GM19463 (cell line): ENCODE measurements at regions not wholly inside any gene's neighbourhood (a gene's known extent, or its start where the extent isn't known, plus 50 kb on each side); places are given as distances from the start of the nearest gene placed in this dataset.
"Not testable (repeated sequence)": the region's sequence is repeated elsewhere in the genome, so short reads cannot be mapped to it uniquely, and the experiment has no call there.

Source experiments
- ATAC-seq: cut with Tn5 transposase; IDR thresholded peaks from one replicate; pipeline ENCODE4 v1.9.1; 2021; ENCODE audit warnings: mild to moderate bottlenecking, moderate library complexity; ENCODE audit not compliant: unreplicated experiment

DNA sequence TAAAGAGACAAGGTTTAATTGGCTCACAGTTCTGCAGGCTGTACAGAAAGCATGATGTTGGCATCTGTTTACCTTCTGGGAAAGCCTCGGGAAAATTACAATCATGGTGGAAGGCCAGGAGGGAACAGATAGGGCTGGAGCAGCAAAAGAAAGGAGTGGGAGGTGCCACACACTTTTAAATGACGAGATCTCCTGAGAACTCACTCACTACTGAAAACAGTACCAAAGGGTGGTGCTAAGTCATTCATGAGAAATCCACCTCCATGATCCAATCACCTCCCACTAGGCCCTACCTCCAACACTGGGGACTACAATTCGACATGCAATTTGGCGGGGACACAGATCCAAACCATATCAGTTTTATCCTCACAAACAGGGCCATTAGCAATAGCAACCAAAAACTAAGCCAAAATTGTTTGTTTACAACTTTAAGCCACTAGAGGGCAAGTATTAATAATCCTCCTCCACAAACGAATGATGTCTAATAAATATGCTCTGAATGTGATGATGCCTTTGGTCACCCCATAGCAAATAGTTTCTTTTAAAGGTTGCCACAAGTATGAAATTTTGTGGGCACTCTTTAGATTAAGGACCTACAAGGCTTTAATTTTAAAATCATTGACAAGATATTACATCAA lies 129.2 kb upstream of the NRBF2 start:
- ATAC-seq, result no peak

DNA sequence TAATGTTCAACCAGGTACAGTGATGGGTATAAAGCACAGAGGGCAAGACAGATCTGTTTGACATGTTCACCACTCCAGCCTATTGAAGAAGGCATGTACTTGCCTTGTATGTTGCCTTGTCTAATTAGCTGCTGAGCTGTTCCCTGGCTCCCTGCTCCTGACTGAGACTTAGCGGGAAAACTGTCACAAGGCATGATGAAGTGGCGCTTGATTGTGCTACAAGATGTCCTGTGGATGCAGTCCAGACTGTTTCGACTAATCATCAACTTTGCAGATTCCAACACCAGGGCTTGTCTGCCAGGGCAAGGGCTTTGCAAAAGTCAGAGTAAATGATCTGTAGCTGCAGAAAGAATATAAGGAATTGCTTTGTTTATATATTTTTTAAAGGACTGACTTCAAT lies 136.2 kb upstream of the NRBF2 start:
- ATAC-seq, result no peak

DNA sequence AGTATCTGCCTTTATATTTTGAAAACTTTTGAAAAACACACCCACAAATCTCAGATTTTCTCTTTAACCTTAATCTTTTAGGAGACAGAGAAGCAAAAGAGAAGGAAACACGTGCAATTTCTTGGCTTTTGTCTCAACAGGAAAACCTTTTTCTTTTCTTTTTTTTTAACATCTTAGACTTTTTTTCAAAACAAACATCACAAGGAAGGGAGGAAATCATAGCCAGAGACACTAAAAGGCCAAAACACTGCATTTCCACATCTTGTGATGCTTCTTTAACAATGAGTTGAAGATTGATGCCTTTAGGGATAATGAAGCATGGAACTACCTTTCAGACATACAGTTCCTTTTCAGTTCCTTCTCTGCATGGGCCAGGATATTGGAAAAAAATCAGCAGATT lies 136.6 kb upstream of the NRBF2 start:
- no peak for ATAC-seq

DNA sequence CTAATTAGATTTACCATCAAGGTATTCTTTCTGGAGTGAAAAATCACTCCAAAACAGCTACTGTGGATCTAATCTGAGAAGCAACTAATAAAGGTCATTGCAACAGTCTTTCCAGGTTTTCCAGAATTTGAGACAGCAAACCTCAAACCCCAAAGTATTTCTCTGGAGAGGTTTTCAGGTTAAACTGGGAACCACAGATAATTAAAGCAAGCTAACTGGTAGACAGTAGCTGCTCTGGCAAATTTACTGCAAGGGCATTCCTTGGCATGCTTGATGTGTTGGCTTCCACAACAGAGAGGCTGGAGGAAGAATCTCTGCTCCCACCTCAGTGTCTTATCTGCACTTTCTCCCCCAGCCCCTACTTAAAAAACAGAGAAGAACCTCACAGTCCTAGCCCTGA lies 140.0 kb upstream of the NRBF2 start:
- ATAC-seq, result no peak

DNA sequence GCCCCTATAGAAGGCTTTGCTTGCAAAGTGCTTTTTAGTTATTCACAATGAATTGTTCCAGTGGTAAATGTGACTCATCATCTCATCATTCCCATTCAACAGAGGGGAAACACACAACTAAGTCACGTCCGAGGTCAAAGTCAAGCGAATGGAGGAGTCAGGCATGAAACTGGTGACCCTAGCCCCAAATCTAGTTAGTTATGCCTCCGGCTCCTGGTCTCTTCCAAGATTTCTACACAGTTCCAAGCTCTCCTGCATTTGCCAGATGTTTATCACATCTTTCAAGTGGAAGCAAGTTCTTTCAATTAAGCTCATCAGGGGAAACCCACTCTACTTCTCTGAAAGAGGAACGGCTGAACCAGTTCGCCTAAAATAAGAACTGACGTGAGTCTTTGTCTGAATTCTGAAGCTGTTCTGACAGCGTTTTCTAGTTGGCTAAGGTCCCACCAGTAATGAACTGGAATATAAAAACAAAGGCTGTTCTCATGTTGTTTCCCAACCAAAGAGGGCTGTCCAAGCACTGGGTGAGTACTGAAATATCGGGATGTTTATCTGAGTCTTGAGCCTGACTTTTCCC lies 140.9 kb upstream of the NRBF2 start:
- peak; percentile 74 for ATAC-seq

DNA sequence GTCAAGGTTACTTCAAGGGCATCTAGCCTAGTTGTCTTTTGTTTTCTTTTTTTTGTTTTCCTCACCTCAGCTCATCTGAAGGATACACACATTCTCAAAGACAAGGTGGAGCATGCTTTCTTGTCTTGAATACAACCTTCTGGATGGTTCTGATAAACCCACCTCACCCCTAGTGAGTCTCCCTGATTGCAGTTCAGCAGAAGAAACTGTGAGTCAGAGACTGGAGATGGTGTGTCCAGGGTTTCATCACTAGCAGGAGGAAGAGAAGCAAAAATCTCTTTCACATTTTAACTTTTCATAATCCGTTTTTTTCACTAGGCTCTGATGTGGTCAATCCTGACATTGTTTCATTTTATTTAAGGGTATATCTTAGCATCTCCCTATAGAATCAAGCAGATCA lies 143.0 kb upstream of the NRBF2 start:
- ATAC-seq, result no peak

DNA sequence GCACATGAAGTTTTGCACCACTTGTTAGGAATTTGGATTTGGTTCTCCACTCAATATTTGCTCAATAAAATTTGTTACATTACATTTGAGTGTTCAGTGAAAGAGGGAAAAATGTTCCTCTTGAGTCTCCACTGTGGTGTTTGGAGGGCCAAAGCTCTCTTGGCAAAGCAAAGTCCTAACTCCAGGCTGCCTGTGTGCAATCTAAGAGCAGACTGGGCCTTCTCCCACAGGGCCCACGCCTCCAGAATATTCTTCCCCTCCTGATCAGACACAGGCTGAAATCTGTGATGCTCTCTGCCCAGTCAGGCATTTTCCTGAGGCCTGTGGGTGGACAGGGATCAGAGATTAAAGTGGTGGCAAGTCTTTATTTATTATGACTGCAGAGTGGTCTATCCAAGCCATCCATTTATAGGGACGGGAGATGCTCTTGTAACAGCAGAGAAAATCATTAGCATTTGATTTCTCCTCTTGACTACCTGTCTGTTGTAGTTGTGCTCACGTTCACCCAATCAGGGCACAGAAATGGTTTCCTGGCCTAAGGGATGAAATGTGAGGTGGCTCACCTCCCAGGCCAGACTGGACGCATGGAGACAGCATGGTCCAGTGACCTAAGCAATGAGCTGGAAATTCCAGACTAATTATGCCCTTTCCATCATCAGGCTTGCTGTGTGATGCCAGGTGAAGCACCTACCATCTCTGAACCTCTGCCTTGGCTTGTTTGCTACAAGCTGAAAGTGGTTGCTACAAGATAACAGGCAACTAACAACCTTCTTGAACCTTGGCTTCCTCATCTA lies 147.1 kb upstream of the NRBF2 start:
- no peak for ATAC-seq

DNA sequence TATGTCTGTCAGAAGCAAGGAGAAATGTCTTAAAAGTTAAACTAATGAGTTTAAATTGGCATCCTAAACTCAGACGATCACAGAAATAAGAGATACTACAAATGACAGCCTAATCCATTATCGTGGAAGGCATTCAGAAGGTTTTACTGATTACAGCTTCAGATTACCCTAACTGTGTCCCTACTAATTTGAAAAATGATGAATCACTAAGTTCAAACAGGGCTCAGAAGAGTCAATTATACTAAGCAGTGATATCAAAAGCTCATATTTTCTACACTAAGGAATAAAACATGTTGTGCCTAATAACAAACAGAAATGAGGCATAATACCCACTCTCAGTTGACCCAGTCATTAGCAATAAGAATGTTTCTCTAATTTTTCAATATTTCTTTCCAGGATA lies 152.0 kb upstream of the NRBF2 start:
- no peak for ATAC-seq

DNA sequence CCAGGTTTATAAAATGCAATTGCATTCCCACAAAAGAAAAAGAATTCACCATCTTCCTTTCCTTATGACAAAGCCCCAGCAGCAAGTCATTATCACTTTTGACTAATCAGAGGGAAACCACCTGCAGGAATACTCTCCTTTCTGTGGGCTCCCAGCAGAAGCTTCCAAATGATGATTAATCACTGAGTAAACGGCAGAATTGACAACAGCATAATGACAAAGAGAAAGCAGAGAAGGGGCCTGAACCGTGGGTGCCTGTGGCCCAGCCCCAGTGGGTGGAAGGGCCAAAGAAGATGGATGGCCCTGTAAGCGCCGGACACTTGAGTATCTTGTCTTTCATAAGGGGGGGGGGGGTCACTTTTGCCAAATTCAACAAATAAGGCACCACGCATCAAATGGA lies 152.4 kb upstream of the NRBF2 start:
- ATAC-seq, result no peak

DNA sequence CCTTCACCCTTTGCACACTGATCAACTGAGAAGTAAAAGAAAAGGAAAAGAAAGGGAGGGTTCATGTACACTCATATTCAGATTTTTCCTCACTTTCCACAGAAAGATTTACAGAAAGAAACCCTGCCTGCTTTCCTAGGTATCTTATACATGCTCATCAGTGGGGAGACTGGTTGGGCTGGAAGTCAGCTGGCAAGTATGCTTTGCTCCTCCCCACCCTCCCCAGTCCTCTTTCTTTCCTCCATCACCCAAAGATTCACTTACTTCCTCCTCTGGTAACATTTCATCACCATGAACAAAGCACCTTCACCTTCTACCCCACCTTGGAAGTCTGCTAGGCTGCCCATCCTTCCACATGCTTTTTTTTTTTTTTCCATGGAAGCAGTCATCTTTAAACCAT lies 153.2 kb upstream of the NRBF2 start:
- ATAC-seq, result no peak

DNA sequence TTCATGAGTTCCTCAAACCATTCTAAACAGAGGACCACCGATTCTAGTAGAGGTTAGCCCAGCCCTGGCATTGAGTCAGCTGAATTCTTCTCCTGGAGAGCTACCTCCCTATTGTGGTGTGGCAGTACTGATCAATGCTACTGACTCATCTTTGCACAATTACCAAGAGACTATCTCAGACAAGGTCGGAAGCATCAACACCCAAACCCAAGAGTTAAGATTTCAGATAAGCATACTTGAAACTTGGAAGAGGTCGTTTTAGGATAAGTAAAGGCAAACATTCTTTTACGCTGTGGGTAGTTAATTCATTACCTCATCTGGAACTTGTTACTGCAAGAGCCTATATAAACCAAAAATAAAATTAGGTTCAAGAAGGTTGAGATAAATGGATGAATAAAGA lies 154.6 kb upstream of the NRBF2 start:
- no peak for ATAC-seq

DNA sequence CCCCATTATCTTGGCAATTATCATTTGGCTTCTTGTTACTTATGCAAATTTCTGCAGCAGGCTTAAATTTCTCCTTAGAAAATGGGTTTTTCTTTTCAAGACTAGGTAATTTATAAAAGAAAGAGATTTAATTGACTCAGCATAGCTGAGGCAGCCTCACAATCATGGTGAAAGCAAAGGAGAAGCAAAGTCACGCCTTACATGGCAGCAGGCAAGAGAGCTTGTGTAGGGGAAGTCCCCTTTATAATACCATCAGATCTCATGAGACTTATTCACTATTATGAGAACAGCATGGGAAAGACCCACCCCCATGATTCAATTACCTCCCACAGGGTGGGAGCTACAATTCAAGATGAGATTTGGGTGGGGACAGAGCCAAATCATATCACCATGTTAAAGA lies 158.3 kb upstream of the NRBF2 start:
- not testable (repeated sequence) for ATAC-seq

DNA sequence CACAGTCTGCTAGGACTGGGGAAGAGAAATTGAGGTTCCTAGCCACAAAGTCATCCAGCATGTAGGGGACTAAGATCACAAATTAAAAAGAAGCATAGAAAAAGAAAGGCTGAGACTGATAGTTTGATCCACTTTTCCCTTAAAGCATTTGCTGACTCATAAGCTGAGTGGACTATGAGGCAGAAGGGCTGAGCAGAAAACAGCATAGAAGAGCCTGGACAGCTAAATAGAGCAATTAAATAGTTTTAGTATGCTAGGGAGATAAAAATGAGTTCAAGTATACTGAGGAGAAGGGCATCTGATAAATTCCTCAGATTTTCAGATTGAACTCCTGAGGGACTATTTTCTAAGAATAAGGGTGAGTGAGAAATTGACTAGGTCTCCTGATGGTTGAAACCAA lies 155.9 kb upstream of the EGR2 start:
- ATAC-seq, result no peak

DNA sequence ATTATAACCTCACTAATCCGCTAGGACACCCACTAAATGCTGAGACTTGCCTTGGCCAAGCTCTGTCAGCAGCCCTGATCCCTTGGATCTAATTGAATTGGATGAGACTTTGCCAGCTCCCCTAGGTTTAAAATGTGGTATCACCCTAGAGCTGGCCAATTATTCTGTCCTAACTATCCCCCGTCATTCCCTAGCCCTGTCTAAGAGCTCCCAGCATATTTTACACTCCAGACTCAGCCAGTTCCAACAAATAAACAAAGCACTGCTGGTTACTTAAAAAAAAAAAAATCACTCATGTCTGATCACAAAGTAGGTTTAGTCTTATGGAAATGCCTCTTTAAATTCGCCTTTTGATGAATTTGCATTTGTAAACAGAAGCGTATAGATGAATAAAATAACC lies 147.9 kb upstream of the EGR2 start:
- no peak for ATAC-seq

DNA sequence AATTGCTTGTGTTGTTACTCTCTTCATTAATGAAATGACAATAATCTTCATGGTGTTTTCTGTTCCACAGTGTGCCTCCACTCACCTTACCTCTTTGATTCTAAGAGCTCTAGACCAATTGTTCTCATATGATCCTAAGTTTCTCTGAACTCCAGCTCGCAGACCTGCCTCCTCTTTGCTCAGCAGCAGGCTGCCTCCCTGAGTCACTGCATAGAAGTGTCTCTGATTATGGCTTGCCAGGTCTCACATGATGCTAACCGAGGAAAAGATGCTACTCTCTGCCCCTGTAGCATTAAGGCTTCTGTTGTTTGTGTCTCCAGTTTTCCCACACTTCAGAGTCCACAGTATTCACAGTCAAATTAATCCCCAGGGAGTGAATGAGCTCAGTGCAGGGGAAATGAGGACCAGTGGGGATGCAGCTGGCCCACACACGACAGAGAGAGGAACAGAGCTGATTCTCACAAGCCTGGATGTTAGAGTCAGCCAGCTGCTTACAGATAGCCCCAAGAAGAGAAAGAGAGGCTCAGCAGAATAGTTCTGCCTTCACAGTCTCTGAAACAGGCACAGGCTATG lies 145.9 kb upstream of the EGR2 start:
- no peak for ATAC-seq

DNA sequence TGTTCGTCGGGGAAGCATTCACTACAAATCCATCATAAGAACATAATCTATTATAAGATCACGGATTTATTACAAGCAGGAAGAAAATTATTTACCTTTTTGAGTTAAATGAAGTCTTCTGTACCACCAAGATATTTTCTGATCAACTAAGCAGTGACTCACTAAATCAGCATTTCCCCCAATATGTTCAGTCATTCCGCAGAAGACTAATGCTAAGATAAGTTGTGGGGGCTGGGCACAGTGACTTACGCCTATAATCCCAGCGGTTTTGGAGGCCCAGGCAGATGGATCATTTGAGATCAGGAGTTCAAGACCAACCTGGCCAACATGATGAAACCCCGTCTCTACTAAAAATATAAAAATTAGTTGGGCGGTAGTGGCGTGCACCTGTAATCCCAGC lies 144.2 kb upstream of the EGR2 start:
- ATAC-seq, result no peak

DNA sequence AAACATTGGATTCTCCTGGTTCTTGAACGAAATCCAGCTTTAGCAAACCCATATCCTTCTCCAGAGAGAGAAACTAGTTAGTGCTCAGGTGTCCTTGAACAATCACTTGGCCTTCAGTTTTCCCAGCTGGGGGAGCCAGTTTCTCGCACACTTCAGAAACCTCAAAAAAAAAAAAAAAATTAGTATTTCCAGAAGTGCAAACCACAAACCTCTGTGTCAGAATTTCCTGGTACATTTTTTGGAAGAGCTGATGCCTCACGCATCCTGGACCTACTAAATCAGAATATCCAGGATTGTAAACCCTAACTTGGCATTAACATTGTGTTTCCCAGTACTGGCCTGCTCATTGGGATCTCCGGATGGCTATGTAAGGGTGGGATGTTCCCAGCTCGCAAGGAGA lies 143.4 kb upstream of the EGR2 start:
- ATAC-seq, result no peak

DNA sequence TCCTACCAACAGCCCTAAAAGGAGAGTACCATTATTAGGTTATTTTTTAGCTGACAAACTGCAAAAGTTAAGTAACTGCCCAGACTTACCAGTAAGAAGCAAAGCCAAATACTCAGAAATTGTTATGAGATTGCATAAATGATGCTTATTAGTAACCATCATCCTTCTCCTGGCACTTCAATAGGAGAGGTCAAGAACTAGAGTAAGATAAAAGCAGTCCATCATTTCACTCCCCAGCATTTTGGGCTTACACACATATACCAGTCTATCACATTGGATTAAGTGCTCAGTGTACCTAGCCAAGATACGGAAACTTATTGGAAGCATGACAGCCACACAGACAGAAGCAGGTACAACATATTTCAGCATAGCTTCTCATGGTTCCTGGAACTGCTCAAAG lies 142.8 kb upstream of the EGR2 start:
- no peak for ATAC-seq

DNA sequence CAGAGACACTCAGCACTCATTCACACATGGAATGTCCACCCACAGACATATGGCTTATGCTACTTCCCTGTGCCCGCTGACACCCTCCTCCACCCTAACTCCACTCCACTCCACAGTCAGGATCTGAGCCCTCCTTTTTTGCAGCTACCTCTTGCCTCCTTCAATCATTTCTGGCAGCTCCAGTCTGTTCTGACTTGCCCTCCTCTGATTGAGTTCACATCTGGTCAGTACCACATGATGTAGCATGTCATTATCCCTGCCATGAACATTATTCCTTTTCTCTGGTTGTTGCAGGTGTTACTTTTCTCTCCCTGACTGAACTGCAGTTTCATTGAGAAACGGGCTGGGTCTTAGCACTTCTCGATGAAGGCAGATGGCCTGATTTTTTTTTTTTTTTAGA lies 130.1 kb upstream of the EGR2 start:
- ATAC-seq, result no peak

DNA sequence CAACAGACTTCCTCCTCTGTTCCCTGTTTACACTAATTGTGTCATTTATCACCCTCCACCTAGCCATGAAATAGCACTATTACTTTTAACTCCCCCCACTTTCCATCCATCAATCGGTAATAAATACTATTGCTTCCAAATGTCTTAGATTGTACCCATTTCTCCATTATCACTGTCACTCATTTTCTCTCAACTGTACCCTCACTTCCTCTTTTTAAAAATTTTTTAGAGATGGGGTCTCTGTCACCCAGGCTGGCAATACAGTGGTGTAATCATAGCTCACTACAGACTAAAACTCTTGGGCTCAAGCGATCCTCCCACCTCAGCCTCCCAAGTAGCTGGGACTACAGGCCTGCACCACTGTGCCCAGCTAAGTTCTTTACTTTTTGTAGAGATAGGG lies 123.5 kb upstream of the EGR2 start:
- ATAC-seq, result no peak

DNA sequence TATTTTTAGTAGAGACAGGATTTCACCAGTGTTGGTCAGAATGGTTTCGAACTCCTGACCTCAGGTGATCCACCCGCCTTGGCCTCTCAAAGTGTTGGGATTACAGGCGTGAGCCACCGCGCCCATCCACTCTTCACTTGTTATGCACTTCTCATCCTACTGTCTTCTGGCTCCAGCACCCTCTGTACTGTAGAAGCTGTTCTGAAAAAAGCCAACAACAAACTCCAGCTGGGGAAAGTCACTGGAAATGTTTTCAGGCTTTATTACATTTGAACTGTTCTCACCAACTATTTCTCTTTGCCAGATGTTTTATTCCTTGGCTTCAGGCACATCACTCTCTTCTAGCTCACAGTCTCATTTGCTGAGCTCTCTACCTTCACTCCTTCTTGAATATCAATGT lies 122.5 kb upstream of the EGR2 start:
- ATAC-seq, result no peak

DNA sequence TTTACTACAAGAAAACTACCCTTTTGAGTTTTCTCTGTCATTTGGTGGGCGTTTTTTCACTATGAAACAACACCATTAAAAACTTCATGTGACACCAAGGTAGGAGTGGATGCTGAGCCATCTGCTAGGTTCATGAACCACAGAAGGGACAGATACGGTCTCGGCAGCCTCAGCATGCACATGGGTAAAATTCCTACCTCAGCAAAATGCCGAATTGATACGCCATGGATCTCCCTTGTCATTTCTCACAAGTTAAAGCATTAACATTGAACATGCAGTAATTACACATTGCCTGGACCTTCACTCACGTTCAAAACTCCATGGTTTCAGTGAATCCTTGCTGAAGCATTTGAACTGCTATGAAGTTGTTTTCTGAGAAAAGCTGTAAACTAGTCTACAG lies 121.5 kb upstream of the EGR2 start:
- no peak for ATAC-seq
